Gastrocnemius medialis (tissue), 4 donors: ENCODE measurements at regions not wholly inside any gene's neighbourhood (a gene's known extent, or its start where the extent isn't known, plus 50 kb on each side); places are given as distances from the start of the nearest gene placed in this dataset.

ENCODE experiments used
- POLR2A ChIP-seq, 2 donors: fragments of 450-650 bp; IDR thresholded peaks; one replicate each; pipeline ENCODE4 v1.6.1; 2017; ENCODE audit warnings: antibody characterized with exemption in 2 of 2, mild to moderate bottlenecking in 2 of 2, moderate library complexity in 2 of 2
- TF ChIP-seq, protein P1 (sequence below), 5 experiments: fragments of 450-650 bp in 3 of 5; fragments of 200-600 bp in 2 of 5; sonication (generic) in 2 of 5; IDR thresholded peaks in 4 of 5; conservative IDR thresholded peaks in 1 of 5; 1 replicate in 4 of 5; 2 replicates in 1 of 5; pipeline ENCODE4 v1.5.1; 2016 to 2019; ENCODE audit warnings: antibody characterized with exemption in 5 of 5, mild to moderate bottlenecking in 3 of 5, moderate library complexity in 3 of 5

DNA sequence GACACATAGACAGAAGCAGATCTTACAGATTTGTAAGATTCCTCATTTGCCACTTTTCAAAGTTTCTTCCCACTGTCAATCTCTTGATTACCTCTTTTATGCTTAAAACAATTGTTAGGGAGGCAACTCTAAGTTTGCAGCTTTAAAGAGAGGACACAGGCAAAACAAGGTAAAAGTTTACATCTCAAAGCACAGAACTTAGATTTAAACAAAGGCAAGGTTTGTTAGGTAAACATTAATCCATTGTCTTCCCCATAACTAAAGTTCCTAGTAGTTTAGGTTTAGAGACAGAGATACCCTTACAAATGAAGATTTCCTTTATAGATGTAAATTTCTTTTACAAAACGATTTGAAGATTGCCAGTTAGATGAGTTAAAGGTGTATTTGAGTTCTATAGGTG is 176.9 kb downstream of the AASDH start:
- TF ChIP-seq, protein P1, sequence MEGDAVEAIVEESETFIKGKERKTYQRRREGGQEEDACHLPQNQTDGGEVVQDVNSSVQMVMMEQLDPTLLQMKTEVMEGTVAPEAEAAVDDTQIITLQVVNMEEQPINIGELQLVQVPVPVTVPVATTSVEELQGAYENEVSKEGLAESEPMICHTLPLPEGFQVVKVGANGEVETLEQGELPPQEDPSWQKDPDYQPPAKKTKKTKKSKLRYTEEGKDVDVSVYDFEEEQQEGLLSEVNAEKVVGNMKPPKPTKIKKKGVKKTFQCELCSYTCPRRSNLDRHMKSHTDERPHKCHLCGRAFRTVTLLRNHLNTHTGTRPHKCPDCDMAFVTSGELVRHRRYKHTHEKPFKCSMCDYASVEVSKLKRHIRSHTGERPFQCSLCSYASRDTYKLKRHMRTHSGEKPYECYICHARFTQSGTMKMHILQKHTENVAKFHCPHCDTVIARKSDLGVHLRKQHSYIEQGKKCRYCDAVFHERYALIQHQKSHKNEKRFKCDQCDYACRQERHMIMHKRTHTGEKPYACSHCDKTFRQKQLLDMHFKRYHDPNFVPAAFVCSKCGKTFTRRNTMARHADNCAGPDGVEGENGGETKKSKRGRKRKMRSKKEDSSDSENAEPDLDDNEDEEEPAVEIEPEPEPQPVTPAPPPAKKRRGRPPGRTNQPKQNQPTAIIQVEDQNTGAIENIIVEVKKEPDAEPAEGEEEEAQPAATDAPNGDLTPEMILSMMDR (IDR thresholded peaks at IDR 0.05 in 4 of 5, conservative IDR thresholded peaks at IDR 0.05 in 1 of 5), result no peak
- TF ChIP-seq POLR2A (IDR thresholded peaks at IDR 0.05), result no peak
